ENCODE measurements at regions not wholly inside any gene's neighbourhood (a gene's known extent, or its start where the extent isn't known, plus 50 kb on each side); places are given as distances from the start of the nearest gene placed in this dataset.

DNA sequence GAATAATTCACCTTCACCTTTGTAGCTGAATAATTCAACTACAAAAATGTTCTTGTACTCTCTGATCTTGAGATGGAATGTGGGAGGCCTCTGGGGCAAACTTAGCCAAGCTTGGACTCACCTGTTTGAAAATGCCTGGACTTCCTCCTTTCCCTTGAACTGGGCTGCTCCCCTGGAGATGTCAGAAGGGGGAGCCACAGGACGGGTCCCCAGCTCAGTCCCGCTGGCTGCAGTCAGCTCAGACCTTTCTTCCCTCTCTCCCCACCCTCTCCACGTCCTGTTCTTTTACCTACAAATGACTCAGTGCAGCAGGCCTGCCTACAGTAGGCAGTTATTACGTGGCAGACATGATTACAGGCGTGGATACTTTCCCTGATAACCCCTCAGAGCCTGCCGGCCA, 131.5 kb upstream of the RALGAPA2 start:
- no peaks in the 10 kb centered on the region for H3K79me2 ChIP-seq (ENCODE audit: insufficient read depth, low read length)
- intact Hi-C loops (cut with micrococcal nuclease; ENCODE audit: unreplicated experiment) = no loop called here
- ChIA-PET POLR2A (no interaction called here), CTCF (ENCODE audit: low intra/inter-chr PET ratio, low total read pairs) (no interaction called here)
- no peak overlapping the region for H3K27ac ChIP-seq (ENCODE audit: extremely low read length, insufficient read depth, low read length)
- H3K9me3 ChIP-seq (ENCODE audit: low read length) = no peaks in the 10 kb centered on the region
- no peak overlapping the region for H3K4me3 ChIP-seq (replicated peaks in 1 of 3; ENCODE audit: insufficient read depth in 1 of 3, low read depth in 2 of 3, low read length in 3 of 3)
- ATAC-seq (peak; percentile 83), FAIRE-seq (peak; percentile 63), DNase-seq (ENCODE audit: low spot score) (no peak)
- no peak overlapping the region for H3K9ac ChIP-seq (ENCODE audit: insufficient read depth, low read depth, low read length)
- in situ Hi-C loops (cut with HindIII; ENCODE audit: extremely low pct_ligation_motif_present, low pct_unique_long_range_greater_than_20kb) = no loop called here
- 0 out of 2 replicates have a peak, but pooled peaks cover 8% of the 10 kb centered on the region for H3K4me1 ChIP-seq (ENCODE audit: insufficient read depth, low read length)
- no peaks in the 10 kb centered on the region for H4K20me1 ChIP-seq (ENCODE audit: insufficient read depth, low read length)
- H3K36me3 ChIP-seq (replicated peaks in 1 of 2; ENCODE audit: control insufficient read depth in 1 of 2, insufficient read depth in 2 of 2, low read length in 2 of 2) = no peaks in the 10 kb centered on the region
- no peak overlapping the region for H2AFZ ChIP-seq (ENCODE audit: low read length)
- 2% methylated on average over 6 of the region's 6 CpGs for WGBS (ENCODE audit: low lambda C conversion rate)
- peaks cover 3 to 16% of the 10 kb centered on the region in 2 experiments; a peak in 3 of 5 replicates for H3K27me3 ChIP-seq (ENCODE audit: control insufficient read depth in 1 of 2, insufficient read depth in 2 of 2, low read length in 2 of 2)
- peak overlapping the region; percentile 25 for H3K4me2 ChIP-seq (ENCODE audit: low read depth, low read length)
- no TSS peak for BruUV-seq (replicated peaks)
- TF ChIP-seq RFXANK (CRISPR knock-in tag; IDR thresholded peaks at IDR 0.05) (no peak), SMC3 (IDR thresholded peaks at IDR 0.05; ENCODE audit: low read length) (0 out of 2 replicates have a peak, but pooled peaks have one; percentile 15), CHCHD3 (CRISPR knock-in tag; IDR thresholded peaks at IDR 0.05) (no peak), TCF7 (IDR thresholded peaks at IDR 0.05; ENCODE audit: low read depth) (no peak), ZNF616 (CRISPR knock-in tag; IDR thresholded peaks at IDR 0.05; ENCODE audit: low read depth) (no peak), HNRNPUL1 (IDR thresholded peaks at IDR 0.05; ENCODE audit: low read depth, low read length) (no peak), IKZF1 (IDR thresholded peaks at IDR 0.05) (no peak), PPARG (CRISPR knock-in tag; conservative IDR thresholded peaks at IDR 0.05) (no peak), ELF4 (CRISPR knock-in tag; IDR thresholded peaks at IDR 0.05; ENCODE audit: borderline replicate concordance) (no peak), SCMH1 (CRISPR knock-in tag; IDR thresholded peaks at IDR 0.05; ENCODE audit: borderline replicate concordance) (no peak), ZNF672 (CRISPR knock-in tag; IDR thresholded peaks at IDR 0.05) (no peak), FOXM1 (CRISPR knock-in tag; IDR thresholded peaks at IDR 0.05) (no peak), STAG1 (CRISPR knock-in tag; IDR thresholded peaks at IDR 0.05) (peak; percentile 69), TOE1 (CRISPR knock-in tag; IDR thresholded peaks at IDR 0.05) (no peak), TCF12 (IDR thresholded peaks at IDR 0.05) (no peak), TCF12 (CRISPR knock-in tag; IDR thresholded peaks at IDR 0.05) (no peak)
- TF ChIP-seq, protein P1, sequence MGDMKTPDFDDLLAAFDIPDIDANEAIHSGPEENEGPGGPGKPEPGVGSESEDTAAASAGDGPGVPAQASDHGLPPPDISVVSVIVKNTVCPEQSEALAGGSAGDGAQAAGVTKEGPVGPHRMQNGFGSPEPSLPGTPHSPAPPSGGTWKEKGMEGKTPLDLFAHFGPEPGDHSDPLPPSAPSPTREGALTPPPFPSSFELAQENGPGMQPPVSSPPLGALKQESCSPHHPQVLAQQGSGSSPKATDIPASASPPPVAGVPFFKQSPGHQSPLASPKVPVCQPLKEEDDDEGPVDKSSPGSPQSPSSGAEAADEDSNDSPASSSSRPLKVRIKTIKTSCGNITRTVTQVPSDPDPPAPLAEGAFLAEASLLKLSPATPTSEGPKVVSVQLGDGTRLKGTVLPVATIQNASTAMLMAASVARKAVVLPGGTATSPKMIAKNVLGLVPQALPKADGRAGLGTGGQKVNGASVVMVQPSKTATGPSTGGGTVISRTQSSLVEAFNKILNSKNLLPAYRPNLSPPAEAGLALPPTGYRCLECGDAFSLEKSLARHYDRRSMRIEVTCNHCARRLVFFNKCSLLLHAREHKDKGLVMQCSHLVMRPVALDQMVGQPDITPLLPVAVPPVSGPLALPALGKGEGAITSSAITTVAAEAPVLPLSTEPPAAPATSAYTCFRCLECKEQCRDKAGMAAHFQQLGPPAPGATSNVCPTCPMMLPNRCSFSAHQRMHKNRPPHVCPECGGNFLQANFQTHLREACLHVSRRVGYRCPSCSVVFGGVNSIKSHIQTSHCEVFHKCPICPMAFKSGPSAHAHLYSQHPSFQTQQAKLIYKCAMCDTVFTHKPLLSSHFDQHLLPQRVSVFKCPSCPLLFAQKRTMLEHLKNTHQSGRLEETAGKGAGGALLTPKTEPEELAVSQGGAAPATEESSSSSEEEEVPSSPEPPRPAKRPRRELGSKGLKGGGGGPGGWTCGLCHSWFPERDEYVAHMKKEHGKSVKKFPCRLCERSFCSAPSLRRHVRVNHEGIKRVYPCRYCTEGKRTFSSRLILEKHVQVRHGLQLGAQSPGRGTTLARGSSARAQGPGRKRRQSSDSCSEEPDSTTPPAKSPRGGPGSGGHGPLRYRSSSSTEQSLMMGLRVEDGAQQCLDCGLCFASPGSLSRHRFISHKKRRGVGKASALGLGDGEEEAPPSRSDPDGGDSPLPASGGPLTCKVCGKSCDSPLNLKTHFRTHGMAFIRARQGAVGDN (CRISPR knock-in tag; IDR thresholded peaks at IDR 0.05) = 0 out of 2 replicates have a peak, but pooled peaks have one; percentile 13
- TF ChIP-seq, protein P2, sequence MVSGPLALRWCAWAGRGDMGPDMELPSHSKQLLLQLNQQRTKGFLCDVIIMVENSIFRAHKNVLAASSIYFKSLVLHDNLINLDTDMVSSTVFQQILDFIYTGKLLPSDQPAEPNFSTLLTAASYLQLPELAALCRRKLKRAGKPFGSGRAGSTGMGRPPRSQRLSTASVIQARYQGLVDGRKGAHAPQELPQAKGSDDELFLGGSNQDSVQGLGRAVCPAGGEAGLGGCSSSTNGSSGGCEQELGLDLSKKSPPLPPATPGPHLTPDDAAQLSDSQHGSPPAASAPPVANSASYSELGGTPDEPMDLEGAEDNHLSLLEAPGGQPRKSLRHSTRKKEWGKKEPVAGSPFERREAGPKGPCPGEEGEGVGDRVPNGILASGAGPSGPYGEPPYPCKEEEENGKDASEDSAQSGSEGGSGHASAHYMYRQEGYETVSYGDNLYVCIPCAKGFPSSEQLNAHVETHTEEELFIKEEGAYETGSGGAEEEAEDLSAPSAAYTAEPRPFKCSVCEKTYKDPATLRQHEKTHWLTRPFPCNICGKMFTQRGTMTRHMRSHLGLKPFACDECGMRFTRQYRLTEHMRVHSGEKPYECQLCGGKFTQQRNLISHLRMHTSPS (CRISPR knock-in tag; IDR thresholded peaks at IDR 0.05; ENCODE audit: low read depth) = no peak
- TF ChIP-seq, protein P3, sequence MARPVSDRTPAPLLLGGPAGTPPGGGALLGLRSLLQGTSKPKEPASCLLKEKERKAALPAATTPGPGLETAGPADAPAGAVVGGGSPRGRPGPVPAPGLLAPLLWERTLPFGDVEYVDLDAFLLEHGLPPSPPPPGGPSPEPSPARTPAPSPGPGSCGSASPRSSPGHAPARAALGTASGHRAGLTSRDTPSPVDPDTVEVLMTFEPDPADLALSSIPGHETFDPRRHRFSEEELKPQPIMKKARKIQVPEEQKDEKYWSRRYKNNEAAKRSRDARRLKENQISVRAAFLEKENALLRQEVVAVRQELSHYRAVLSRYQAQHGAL (CRISPR knock-in tag; IDR thresholded peaks at IDR 0.05; ENCODE audit: not compliant biosample characterization) = no peak
- TF ChIP-seq, protein P4, sequence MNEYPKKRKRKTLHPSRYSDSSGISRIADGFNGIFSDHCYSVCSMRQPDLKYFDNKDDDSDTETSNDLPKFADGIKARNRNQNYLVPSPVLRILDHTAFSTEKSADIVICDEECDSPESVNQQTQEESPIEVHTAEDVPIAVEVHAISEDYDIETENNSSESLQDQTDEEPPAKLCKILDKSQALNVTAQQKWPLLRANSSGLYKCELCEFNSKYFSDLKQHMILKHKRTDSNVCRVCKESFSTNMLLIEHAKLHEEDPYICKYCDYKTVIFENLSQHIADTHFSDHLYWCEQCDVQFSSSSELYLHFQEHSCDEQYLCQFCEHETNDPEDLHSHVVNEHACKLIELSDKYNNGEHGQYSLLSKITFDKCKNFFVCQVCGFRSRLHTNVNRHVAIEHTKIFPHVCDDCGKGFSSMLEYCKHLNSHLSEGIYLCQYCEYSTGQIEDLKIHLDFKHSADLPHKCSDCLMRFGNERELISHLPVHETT (CRISPR knock-in tag; conservative IDR thresholded peaks at IDR 0.05) = no peak
